CD14-positive monocyte (primary cell): ENCODE measurements at regions not wholly inside any gene's neighbourhood (a gene's known extent, or its start where the extent isn't known, plus 50 kb on each side); places are given as distances from the start of the nearest gene placed in this dataset.

Source experiments
- DNase-seq, 3 donors: peaks; one replicate each; pipeline ENCODE4 v3.0.0-alpha.2; 2011 to 2022
- H2AFZ ChIP-seq: 2 replicates; pipeline ENCODE4 v1.6.0; 2012; ENCODE audit warnings: mild to moderate bottlenecking, low read depth, low read length, inconsistent platforms; ENCODE audit not compliant: insufficient read depth, poor library complexity, severe bottlenecking
- H3K27ac ChIP-seq, 2 donors: 1 replicate in 1 of 2; 2 replicates in 1 of 2; pipeline ENCODE4 v1.5.1; 2012 to 2013; ENCODE audit warnings: low read length in 2 of 2, control low read depth in 1 of 2, inconsistent platforms in 1 of 2, low read depth in 1 of 2, mild to moderate bottlenecking in 1 of 2
- H3K27me3 ChIP-seq, 2 donors: one replicate each; pipeline versions ENCODE4 v1.6.0 to v1.6.1; 2011 to 2013; ENCODE audit warnings: low read length in 2 of 2; ENCODE audit not compliant: control insufficient read depth in 2 of 2, insufficient read depth in 2 of 2
- H3K36me3 ChIP-seq, 2 donors: replicated peaks in 1 of 2; 1 replicate in 1 of 2; 2 replicates in 1 of 2; pipeline versions ENCODE4 v1.5.1 to v1.6.1; 2012 to 2013; ENCODE audit warnings: low read length in 2 of 2, control low read depth in 1 of 2, inconsistent platforms in 1 of 2, mild to moderate bottlenecking in 1 of 2; ENCODE audit not compliant: insufficient read depth in 2 of 2, control insufficient read depth in 1 of 2
- H3K4me1 ChIP-seq, 2 donors: 1 replicate in 1 of 2; 2 replicates in 1 of 2; pipeline versions ENCODE4 v1.5.1 to v1.6.1; 2012 to 2013; ENCODE audit warnings: low read length in 2 of 2, control low read depth in 1 of 2, inconsistent platforms in 1 of 2, mild to moderate bottlenecking in 1 of 2, moderate library complexity in 1 of 2; ENCODE audit not compliant: insufficient read depth in 2 of 2, control insufficient read depth in 1 of 2
- H3K4me2 ChIP-seq: replicated peaks from 2 replicates; pipeline ENCODE3; 2012; ENCODE audit warnings: low read length, moderate library complexity, mild to moderate bottlenecking; ENCODE audit not compliant: poor library complexity, severe bottlenecking; ENCODE audit errors: extremely low read depth
- H3K4me3 ChIP-seq, 3 experiments: fragments of 200-600 bp in 1 of 3; sonication (generic) in 1 of 3; replicated peaks in 1 of 3; 1 replicate in 2 of 3; 2 replicates in 1 of 3; pipeline ENCODE4 v1.5.1; 2011 to 2013; ENCODE audit warnings: low read length in 3 of 3, mild to moderate bottlenecking in 3 of 3, control low read depth in 2 of 3, low read depth in 2 of 3, inconsistent platforms in 1 of 3, moderate library complexity in 1 of 3
- H3K79me2 ChIP-seq: 2 replicates; pipeline ENCODE4 v1.6.0; 2012; ENCODE audit warnings: mild to moderate bottlenecking, control low read depth, inconsistent platforms, low read length, moderate library complexity; ENCODE audit not compliant: insufficient read depth
- H3K9ac ChIP-seq: 2 replicates; pipeline ENCODE4 v1.6.0; 2017; ENCODE audit warnings: low read length, mild to moderate bottlenecking; ENCODE audit not compliant: insufficient read depth, poor library complexity, severe bottlenecking
- H3K9me3 ChIP-seq, 2 donors: replicated peaks in 1 of 2; 1 replicate in 1 of 2; 2 replicates in 1 of 2; pipeline versions ENCODE4 v1.5.1 to v1.6.1; 2012 to 2013; ENCODE audit warnings: low read length in 2 of 2, control low read depth in 1 of 2; ENCODE audit not compliant: control insufficient read depth in 1 of 2, insufficient read depth in 1 of 2
- H4K20me1 ChIP-seq: 2 replicates; pipeline ENCODE4 v1.6.0; 2012; ENCODE audit warnings: mild to moderate bottlenecking, low read length, control low read depth, moderate library complexity; ENCODE audit not compliant: insufficient read depth
- H3K27ac Mint-ChIP-seq, 7 donors: one replicate each; pipeline ENCODE4 v1.8.0; 2020; ENCODE audit warnings: mild to moderate bottlenecking in 7 of 7, mixed read lengths in 7 of 7, moderate library complexity in 6 of 7, inconsistent platforms in 2 of 7
- H3K27me3 Mint-ChIP-seq, 3 donors: one replicate each; pipeline ENCODE4 v1.8.0; 2021 to 2022; ENCODE audit warnings: low read depth in 3 of 3, mild to moderate bottlenecking in 3 of 3, mixed read lengths in 3 of 3, moderate library complexity in 3 of 3, inconsistent platforms in 1 of 3
- H3K36me3 Mint-ChIP-seq, 2 donors: one replicate each; pipeline ENCODE4 v1.8.0; 2020; ENCODE audit warnings: mixed read lengths in 2 of 2, inconsistent platforms in 1 of 2, mild to moderate bottlenecking in 1 of 2
- H3K4me1 Mint-ChIP-seq: one replicate; pipeline ENCODE4 v1.8.0; 2020; ENCODE audit warnings: mild to moderate bottlenecking, mixed read lengths
- H3K4me3 Mint-ChIP-seq, 2 donors: one replicate each; pipeline ENCODE4 v1.8.0; 2020; ENCODE audit warnings: mild to moderate bottlenecking in 2 of 2, mixed read lengths in 2 of 2, moderate library complexity in 1 of 2
- H3K9me3 Mint-ChIP-seq, 7 donors: one replicate each; pipeline ENCODE4 v1.8.0; 2020 to 2022; ENCODE audit warnings: mixed read lengths in 7 of 7, mild to moderate bottlenecking in 6 of 7, moderate library complexity in 6 of 7, inconsistent platforms in 2 of 7
- WGBS: methylation state at CpG from one replicate; pipeline ENCODE4 v1.1.5; 2013; ENCODE audit warnings: missing lambda C conversion rate; ENCODE audit not compliant: insufficient coverage; 5-methylcytosine and 5-hydroxymethylcytosine counted together
- intact Hi-C, 2 donors: fragments of 100-400 bp; cut with micrococcal nuclease; formaldehyde crosslinking; loops; one replicate each; pipeline versions ENCODE4 v1.15.0 to v1.15.1; 2023
- TF ChIP-seq, protein P1 (sequence below): fragments of 200-600 bp; IDR thresholded peaks from one replicate; pipeline ENCODE4 v1.8.0; 2022; ENCODE audit warnings: antibody characterized with exemption, mild to moderate bottlenecking

- Histone ChIP-seq H3K36me3 (no peaks in the 10 kb centered on the region), H3K4me2 (no peak overlapping the region), H3K9me3 (no peaks in the 10 kb centered on the region), H3K9ac (no peak overlapping the region), H2AFZ (no peak overlapping the region), H3K27ac (no peak overlapping the region), H3K79me2 (no peaks in the 10 kb centered on the region), H3K4me3 (no peak overlapping the region), H3K27me3 (no peaks in the 10 kb centered on the region), H3K4me1 (no peaks in the 10 kb centered on the region), H4K20me1 (no peaks in the 10 kb centered on the region)
- Mint-ChIP-seq H3K36me3 (no peaks in the 10 kb centered on the region), H3K4me3 (no peak overlapping the region), H3K9me3 (peaks cover 0 to 3% (median 0%) of the 10 kb centered on the region in 7 donors), H3K4me1 (no peaks in the 10 kb centered on the region), H3K27ac (no peak overlapping the region), H3K27me3 (no peaks in the 10 kb centered on the region)
- intact Hi-C loops, result no loop called here
- no peak for DNase-seq
- TF ChIP-seq, protein P1, sequence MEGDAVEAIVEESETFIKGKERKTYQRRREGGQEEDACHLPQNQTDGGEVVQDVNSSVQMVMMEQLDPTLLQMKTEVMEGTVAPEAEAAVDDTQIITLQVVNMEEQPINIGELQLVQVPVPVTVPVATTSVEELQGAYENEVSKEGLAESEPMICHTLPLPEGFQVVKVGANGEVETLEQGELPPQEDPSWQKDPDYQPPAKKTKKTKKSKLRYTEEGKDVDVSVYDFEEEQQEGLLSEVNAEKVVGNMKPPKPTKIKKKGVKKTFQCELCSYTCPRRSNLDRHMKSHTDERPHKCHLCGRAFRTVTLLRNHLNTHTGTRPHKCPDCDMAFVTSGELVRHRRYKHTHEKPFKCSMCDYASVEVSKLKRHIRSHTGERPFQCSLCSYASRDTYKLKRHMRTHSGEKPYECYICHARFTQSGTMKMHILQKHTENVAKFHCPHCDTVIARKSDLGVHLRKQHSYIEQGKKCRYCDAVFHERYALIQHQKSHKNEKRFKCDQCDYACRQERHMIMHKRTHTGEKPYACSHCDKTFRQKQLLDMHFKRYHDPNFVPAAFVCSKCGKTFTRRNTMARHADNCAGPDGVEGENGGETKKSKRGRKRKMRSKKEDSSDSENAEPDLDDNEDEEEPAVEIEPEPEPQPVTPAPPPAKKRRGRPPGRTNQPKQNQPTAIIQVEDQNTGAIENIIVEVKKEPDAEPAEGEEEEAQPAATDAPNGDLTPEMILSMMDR, result no peak
- WGBS, result 25% methylated on average over 1 of the region's 3 CpGs
Measured at GRCh38 chr14:43041976-43042375, 1435.3 kb downstream of the LRFN5 start.

- no peaks in the 10 kb centered on the region for H3K27me3 Mint-ChIP-seq
- H3K9me3 Mint-ChIP-seq, result no peaks in the 10 kb centered on the region
- H4K20me1 ChIP-seq, result no peaks in the 10 kb centered on the region
- no peaks in the 10 kb centered on the region for H3K79me2 ChIP-seq
- intact Hi-C loops, result no loop called here
- no peaks in the 10 kb centered on the region for H3K36me3 ChIP-seq
- H3K9ac ChIP-seq, result no peak overlapping the region
- WGBS, result 100% methylated on average over 1 of the region's 3 CpGs
- no peak overlapping the region for H3K27ac Mint-ChIP-seq
- H3K9me3 ChIP-seq, result no peaks in the 10 kb centered on the region
- no peaks in the 10 kb centered on the region for H3K27me3 ChIP-seq
- no peak overlapping the region for H3K4me3 Mint-ChIP-seq
- TF ChIP-seq, protein P1, result no peak
- no peak overlapping the region for H3K4me3 ChIP-seq
- DNase-seq, result no peak
- no peaks in the 10 kb centered on the region for H3K4me1 ChIP-seq
- no peak overlapping the region for H2AFZ ChIP-seq
- no peaks in the 10 kb centered on the region for H3K36me3 Mint-ChIP-seq
- no peaks in the 10 kb centered on the region for H3K4me1 Mint-ChIP-seq
- no peak overlapping the region for H3K4me2 ChIP-seq
- H3K27ac ChIP-seq, result no peak overlapping the region
Measured at GRCh38 chr14:43041207-43041606, 1434.5 kb downstream of the LRFN5 start.
